ENCODE measurements at regions not wholly inside any gene's neighbourhood (a gene's known extent, or its start where the extent isn't known, plus 50 kb on each side); places are given as distances from the start of the nearest gene placed in this dataset.

GRCh38 chr10:62620491-62620890 is 184.0 kb upstream of the ADO start:
- no peak for DNase-seq (ENCODE audit: low spot score)
- no peak overlapping the region for H3K27ac ChIP-seq
- POLR2A ChIA-PET (ENCODE audit: low non-redundant PET): no interaction called here
- CTCF ChIA-PET: interaction anchor here (0.6 to 1.3 kb wide), 2 partner anchors 10 to 1282 kb away, joined by 3 to 4 read pairs; no protein-coding TSS in a partner anchor
- no peak for TF ChIP-seq CTCF (conservative IDR thresholded peaks at IDR 0.05; ENCODE audit: low read depth)

DNA sequence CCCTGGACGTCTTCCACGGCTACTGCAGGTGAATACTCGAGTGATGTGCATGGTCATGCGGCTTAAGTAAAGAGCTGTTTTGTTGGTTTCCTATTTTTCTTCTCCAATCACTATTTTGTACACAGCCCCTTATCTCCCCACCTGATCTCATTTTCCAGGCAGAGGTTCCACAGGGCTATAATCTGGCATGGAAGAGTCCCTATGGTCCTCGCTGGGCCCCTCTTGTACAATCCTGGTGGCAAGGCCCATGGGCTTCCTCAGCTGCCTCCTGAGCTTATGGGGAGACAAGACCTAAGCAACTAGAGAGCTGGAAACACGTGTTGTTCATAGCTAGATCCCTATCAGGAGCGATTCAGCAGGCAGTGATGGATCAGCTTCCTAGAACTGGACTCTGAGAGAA is 181.3 kb upstream of the ADO start:
- H3K27ac ChIP-seq: no peak overlapping the region
- POLR2A ChIA-PET (ENCODE audit: low non-redundant PET): no interaction called here
- no peak for TF ChIP-seq CTCF (conservative IDR thresholded peaks at IDR 0.05; ENCODE audit: low read depth)
- DNase-seq (ENCODE audit: low spot score): no peak
- CTCF ChIA-PET: interaction anchor here (0.6 to 0.9 kb wide), 3 partner anchors 12 to 1588 kb away, joined by 3 read pairs; no protein-coding TSS in a partner anchor

DNA sequence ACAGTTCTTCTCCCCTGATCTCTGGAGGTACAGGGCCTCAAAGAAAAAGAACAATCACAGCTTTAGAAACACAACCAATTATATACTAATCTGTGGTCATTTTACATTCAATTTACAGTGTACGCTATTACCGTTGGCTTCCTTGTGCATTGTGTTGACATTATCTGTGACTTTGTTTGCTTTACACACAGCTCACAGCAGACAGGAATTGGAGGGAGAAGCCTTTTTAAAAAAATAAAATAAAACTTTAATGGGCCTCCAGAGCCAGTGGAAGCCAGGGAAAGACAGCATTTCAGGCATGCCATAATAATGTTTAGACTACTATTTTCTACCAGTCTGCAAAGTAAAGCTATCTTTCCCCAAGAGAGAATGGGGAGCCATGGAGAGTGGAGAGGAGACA is 179.0 kb upstream of the ADO start:
- no peak overlapping the region for H3K27ac ChIP-seq
- no peak for DNase-seq (ENCODE audit: low spot score)
- TF ChIP-seq CTCF (conservative IDR thresholded peaks at IDR 0.05; ENCODE audit: low read depth): no peak
- CTCF ChIA-PET: no interaction called here
- POLR2A ChIA-PET (ENCODE audit: low non-redundant PET): no interaction called here

DNA sequence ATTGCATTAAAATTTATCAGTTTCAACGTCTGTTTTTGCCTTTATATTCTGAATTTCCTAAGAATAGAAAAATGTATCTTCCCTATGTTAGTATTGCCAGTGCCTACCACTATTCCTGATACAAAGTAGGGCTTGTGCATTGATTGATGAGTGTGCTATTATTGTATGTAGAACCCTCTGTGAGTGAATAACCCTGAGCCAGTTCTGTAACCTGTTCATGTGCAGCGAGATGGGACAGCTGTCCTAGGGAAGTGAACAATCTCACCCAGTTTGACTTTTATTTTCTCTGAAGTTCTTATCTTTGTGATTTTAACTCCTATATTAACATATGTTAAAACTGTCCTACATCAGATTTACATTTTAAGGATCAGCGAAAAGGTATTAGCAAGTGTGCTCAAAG is 178.4 kb upstream of the ADO start:
- ChIA-PET POLR2A (ENCODE audit: low non-redundant PET) (no interaction called here), CTCF (no interaction called here)
- TF ChIP-seq CTCF (conservative IDR thresholded peaks at IDR 0.05; ENCODE audit: low read depth): no peak
- no peak for DNase-seq (ENCODE audit: low spot score)
- H3K27ac ChIP-seq: no peak overlapping the region

- peak; percentile 20 for DNase-seq (ENCODE audit: low spot score)
- POLR2A ChIA-PET (ENCODE audit: low non-redundant PET): no interaction called here
- CTCF ChIA-PET: no interaction called here
- no peak for TF ChIP-seq CTCF (conservative IDR thresholded peaks at IDR 0.05; ENCODE audit: low read depth)
- no peak overlapping the region for H3K27ac ChIP-seq
Observed at GRCh38 chr10:62626817-62627216, 177.7 kb upstream of the ADO start.

GRCh38 chr10:62627983-62628382 is 176.5 kb upstream of the ADO start:
- TF ChIP-seq CTCF (conservative IDR thresholded peaks at IDR 0.05; ENCODE audit: low read depth): no peak
- DNase-seq (ENCODE audit: low spot score): no peak
- ChIA-PET POLR2A (ENCODE audit: low non-redundant PET) (no interaction called here), CTCF (interaction anchor here (0.6 kb wide), 1 partner anchor 64 kb away, joined by 4 read pairs; no protein-coding TSS in a partner anchor)
- H3K27ac ChIP-seq: no peak overlapping the region

DNA sequence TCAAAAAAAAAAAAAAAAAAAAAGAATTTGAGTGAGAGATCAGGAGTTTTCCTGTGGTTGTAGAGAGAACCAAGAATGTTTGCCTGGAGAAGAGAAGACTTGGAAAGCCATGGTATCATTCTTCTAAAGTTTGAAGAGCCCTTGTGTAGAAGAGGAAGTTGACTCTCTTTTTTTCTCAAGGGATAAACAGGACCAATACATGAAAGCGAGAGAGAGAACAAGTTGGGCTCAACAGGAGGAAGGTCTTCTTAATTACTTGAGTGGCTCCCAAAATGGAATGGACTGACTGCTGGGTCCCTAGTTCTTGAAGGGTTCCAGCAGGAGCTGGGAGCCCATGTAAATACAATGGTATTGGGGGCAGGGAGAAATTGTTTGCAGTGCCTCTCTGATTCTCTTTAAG is 173.3 kb upstream of the ADO start:
- TF ChIP-seq CTCF (conservative IDR thresholded peaks at IDR 0.05; ENCODE audit: low read depth): no peak
- no peak overlapping the region for H3K27ac ChIP-seq
- POLR2A ChIA-PET (ENCODE audit: low non-redundant PET): no interaction called here
- DNase-seq (ENCODE audit: low spot score): no peak
- CTCF ChIA-PET: no interaction called here

All from RWPE1 (cell line).